ENCODE measurements at regions not wholly inside any gene's neighbourhood (a gene's known extent, or its start where the extent isn't known, plus 50 kb on each side); places are given as distances from the start of the nearest gene placed in this dataset.

DNA sequence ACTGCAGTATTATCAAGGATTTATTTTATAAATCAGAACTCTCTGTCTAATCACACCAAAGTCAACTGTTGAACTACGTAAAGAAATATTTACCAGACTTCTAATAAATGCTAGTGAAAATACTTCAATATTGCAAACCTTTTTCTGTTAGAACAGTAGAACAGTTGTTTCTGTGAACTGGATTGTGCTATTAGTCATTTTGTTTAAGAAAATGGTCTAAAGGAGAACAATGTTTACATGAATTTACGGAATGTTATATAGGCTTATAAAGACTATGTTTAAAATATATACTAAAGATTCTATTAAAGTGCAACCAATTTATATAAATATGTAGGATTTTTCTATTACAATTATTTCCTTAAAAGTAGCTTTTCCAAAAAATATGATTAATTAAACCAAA is 471.4 kb downstream of the FSCB start:
- BruUV-seq (replicated peaks), result no TSS peak
- TF ChIP-seq SMC3 (IDR thresholded peaks at IDR 0.05; ENCODE audit: low read depth, low read length), result no peak
- no peak for TF ChIP-seq MXI1 (IDR thresholded peaks at IDR 0.05; ENCODE audit: borderline replicate concordance, low read depth, low read length)
- TF ChIP-seq MAZ (IDR thresholded peaks at IDR 0.05; ENCODE audit: borderline replicate concordance, low read depth, low read length), result no peak
- no peak for TF ChIP-seq POLR2A (IDR thresholded peaks at IDR 0.05; ENCODE audit: low read depth, low read length)
- TF ChIP-seq CHD1 (IDR thresholded peaks at IDR 0.05; ENCODE audit: low read depth, low read length), result no peak
- TF ChIP-seq NFE2L2 (IDR thresholded peaks at IDR 0.05; ENCODE audit: low read depth, low read length), result no peak
- TF ChIP-seq, protein P1, sequence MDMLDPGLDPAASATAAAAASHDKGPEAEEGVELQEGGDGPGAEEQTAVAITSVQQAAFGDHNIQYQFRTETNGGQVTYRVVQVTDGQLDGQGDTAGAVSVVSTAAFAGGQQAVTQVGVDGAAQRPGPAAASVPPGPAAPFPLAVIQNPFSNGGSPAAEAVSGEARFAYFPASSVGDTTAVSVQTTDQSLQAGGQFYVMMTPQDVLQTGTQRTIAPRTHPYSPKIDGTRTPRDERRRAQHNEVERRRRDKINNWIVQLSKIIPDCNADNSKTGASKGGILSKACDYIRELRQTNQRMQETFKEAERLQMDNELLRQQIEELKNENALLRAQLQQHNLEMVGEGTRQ (IDR thresholded peaks at IDR 0.05; ENCODE audit: low read depth, low read length), result no peak
- TF ChIP-seq BHLHE40 (IDR thresholded peaks at IDR 0.05; ENCODE audit: low read depth, low read length), result no peak
- TF ChIP-seq FOS (IDR thresholded peaks at IDR 0.05; ENCODE audit: low read depth, low read length), result no peak
- TF ChIP-seq CEBPB (IDR thresholded peaks at IDR 0.05; ENCODE audit: low read depth, low read length), result no peak
- TF ChIP-seq, protein P2, sequence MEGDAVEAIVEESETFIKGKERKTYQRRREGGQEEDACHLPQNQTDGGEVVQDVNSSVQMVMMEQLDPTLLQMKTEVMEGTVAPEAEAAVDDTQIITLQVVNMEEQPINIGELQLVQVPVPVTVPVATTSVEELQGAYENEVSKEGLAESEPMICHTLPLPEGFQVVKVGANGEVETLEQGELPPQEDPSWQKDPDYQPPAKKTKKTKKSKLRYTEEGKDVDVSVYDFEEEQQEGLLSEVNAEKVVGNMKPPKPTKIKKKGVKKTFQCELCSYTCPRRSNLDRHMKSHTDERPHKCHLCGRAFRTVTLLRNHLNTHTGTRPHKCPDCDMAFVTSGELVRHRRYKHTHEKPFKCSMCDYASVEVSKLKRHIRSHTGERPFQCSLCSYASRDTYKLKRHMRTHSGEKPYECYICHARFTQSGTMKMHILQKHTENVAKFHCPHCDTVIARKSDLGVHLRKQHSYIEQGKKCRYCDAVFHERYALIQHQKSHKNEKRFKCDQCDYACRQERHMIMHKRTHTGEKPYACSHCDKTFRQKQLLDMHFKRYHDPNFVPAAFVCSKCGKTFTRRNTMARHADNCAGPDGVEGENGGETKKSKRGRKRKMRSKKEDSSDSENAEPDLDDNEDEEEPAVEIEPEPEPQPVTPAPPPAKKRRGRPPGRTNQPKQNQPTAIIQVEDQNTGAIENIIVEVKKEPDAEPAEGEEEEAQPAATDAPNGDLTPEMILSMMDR (conservative IDR thresholded peaks at IDR 0.05; ENCODE audit: low read depth, low read length), result no peak
- TF ChIP-seq MAFK (IDR thresholded peaks at IDR 0.05; ENCODE audit: low read depth, low read length), result no peak

More for the DNA sequence above, 471.4 kb downstream of the FSCB start:
- Histone ChIP-seq H3K9me3 (ENCODE audit: control insufficient read depth, insufficient read depth, low read length) (peaks cover 6% of the 10 kb centered on the region), H3K4me1 (ENCODE audit: control insufficient read depth, insufficient read depth, low read length) (no peaks in the 10 kb centered on the region), H3K27ac (ENCODE audit: insufficient read depth, low read length) (no peak overlapping the region), H3K4ac (ENCODE audit: low read depth, low read length) (no peak overlapping the region), H2AK9ac (replicated peaks; ENCODE audit: low read depth, low read length, poor library complexity) (no peak overlapping the region), H4K8ac (ENCODE audit: low read depth in 2 of 2, low read length in 2 of 2) (no peak overlapping the region), H3K4me3 (ENCODE audit: insufficient read depth, low read depth, low read length) (no peak overlapping the region), H3K14ac (replicated peaks; ENCODE audit: low read depth, low read length) (no peak overlapping the region), H2AK5ac (ENCODE audit: low read depth, low read length) (no peak overlapping the region), H2BK15ac (ENCODE audit: low read depth, low read length) (no peak overlapping the region), H4K91ac (ENCODE audit: insufficient read depth, low read depth, low read length) (no peak overlapping the region), H2AFZ (replicated peaks; ENCODE audit: low read length, poor library complexity) (no peak overlapping the region), H3K56ac (ENCODE audit: extremely low read depth, insufficient read depth, low read length) (no peak overlapping the region), H3K36me3 (ENCODE audit: control insufficient read depth, insufficient read depth, low read length) (no peaks in the 10 kb centered on the region), H4K5ac (ENCODE audit: low read depth, low read length) (no peak overlapping the region), H3K27me3 (ENCODE audit: control insufficient read depth, insufficient read depth, low read length) (no peaks in the 10 kb centered on the region), H2BK20ac (ENCODE audit: low read depth, low read length) (no peak overlapping the region), H3K4me2 (ENCODE audit: low read depth, low read length) (no peak overlapping the region), H2BK120ac (ENCODE audit: low read depth, low read length) (no peak overlapping the region), H3K18ac (ENCODE audit: low read depth, low read length) (no peak overlapping the region), H3K79me1 (ENCODE audit: low read depth in 1 of 2, low read length in 2 of 2) (no peaks in the 10 kb centered on the region), H3K9me1 (ENCODE audit: insufficient read depth, low read length) (no peaks in the 10 kb centered on the region), H4K20me1 (ENCODE audit: insufficient read depth, low read length) (no peaks in the 10 kb centered on the region), H2BK5ac (ENCODE audit: low read depth, low read length, poor library complexity, severe bottlenecking) (no peak overlapping the region), H3K9ac (ENCODE audit: low read depth, low read length) (no peak overlapping the region), H3K23ac (ENCODE audit: low read depth, low read length) (no peak overlapping the region)
- DNase-seq (no peak), ATAC-seq (ENCODE audit: low read depth) (no peak)
- CTCF ChIA-PET, result no interaction called here
- WGBS, 2 experiments (ENCODE audit: extremely low coverage in 2 of 2, insufficient read length in 1 of 2), result no CpG with 5 or more reads among the region's 2 CpGs
- POLR2A ChIA-PET (ENCODE audit: unreplicated experiment), result no interaction called here
- dilution Hi-C loops (cut with HindIII; ENCODE audit: low sequenced_read_pairs, unreplicated experiment), result no loop called here
- in situ Hi-C loops (cut with MboI; ENCODE audit: low sequenced_read_pairs), result no loop called here
- intact Hi-C loops (cut with micrococcal nuclease), result no loop called here
